Activated CD4-positive, alpha-beta T cell treated with anti-CD3 and anti-CD28 coated beads, Interleukin-10, Interleukin-2, amounts not matched to agents 100 ng/mL and 50 ng/mL, durations not matched to agents 16 hours and 8 hours (primary cell): ENCODE measurements at regions not wholly inside any gene's neighbourhood (a gene's known extent, or its start where the extent isn't known, plus 50 kb on each side); places are given as distances from the start of the nearest gene placed in this dataset.
"Not testable (repeated sequence)": the region's sequence is repeated elsewhere in the genome, so short reads cannot be mapped to it uniquely, and the experiment has no call there.

Experiments used
- DNase-seq: peaks from one replicate; pipeline ENCODE4 v3.0.0-alpha.2; 2020

DNA sequence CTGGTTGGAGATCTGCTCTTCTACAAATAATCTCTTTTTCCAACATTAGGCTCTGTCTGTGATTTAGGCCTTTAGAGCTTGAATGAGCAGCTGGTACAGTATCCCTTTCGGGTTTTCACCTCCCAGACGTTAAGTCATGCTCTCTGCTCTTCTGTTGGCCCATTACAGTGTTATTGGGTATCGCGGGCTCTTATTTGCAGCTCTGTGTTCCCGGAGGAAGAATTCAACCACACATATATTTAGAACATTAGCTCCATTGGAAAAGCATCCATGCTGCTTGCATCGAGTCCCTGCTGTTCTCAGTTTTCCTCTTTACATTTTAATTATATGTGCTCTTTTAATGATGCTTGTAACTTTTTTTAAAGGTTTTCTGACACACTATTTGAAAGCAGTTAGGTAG, 278.0 kb upstream of the ADCY2 start:
- DNase-seq = no peak

DNA sequence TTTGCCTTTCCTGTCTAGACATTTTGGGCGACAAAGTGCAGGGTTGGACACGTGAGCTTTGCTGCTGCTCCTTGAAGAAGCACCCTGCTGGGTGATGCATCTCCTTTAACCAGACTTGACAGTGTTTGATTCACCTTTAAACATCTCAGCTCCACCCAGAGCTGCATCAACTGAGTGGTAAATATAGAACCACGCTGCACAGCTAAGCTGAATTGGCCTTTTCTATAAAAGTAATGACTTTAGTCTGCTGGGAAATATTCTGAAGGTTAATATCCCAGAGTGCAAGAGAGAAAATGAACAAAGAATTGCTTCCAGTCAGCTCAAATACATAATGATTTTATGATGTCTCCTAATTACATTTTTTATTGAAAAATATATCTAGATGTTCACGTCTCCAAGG, 264.3 kb upstream of the ADCY2 start:
- DNase-seq = no peak

DNA sequence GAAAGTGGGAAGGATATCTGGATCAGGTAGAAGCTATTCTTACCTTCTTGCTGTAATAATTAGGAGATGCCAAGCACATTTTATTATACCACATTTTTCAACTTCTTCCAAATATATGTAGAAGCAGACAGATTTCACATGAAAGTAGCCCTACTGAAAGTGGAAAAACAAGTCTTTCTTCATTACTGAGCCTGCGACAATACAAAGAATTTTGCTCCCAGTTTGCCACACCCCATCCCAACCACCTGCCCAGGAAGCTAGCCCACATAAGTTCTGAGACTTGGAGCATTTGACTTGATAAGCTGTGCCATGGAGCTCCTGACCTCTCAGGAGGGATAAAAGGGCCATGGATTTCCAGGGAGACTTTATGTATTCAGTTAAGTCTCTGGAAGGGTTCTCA, 249.1 kb upstream of the ADCY2 start:
- no peak for DNase-seq

DNA sequence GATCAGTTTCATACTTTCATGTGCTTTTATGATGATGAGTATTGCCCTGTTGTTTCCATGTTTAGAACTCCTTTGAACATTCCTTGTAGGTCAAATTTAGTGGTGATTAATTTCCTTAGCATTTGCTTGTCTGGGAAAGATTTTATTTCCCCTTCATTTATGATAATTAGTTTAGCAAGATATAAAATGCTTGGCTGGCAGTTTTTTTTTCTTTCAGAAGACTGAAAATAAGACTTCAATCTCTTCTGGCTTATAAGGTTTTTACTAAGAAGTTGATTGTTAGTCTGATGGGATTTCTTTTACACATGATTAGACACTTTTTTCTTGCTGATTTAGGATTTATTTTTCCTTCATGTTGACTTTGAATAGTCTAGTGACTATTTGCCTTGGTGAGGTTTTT, 238.9 kb upstream of the ADCY2 start:
- no peak for DNase-seq

DNA sequence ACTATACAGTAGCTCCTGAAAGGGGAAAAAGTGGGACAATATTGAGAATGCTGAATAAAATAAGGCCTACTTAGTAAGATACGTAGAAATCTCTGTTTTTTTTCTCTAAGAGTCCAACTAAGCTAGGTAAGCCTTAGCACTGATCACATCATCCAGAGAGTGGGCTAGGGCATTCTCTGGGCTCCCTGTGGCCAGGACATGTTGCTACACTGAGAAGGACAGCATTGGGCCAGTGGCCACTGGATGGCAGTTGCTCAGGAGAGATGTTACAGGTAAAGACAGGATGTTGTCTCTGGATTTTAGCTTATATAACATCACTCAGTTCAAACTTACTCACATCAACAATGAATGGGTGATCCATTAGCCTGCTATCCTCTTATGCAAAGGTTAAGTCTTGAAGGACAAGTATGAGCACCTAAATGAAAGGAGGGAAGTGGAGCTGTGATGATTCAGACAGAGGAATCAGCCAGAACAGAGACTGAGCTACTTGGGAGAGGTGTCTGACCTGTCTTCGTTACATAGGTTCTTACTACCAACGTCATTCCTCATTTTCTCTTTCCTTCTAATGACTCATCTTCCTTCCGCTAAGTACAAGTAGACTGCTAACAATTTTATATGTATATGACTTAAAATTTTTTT, 226.6 kb upstream of the ADCY2 start:
- no peak for DNase-seq

DNA sequence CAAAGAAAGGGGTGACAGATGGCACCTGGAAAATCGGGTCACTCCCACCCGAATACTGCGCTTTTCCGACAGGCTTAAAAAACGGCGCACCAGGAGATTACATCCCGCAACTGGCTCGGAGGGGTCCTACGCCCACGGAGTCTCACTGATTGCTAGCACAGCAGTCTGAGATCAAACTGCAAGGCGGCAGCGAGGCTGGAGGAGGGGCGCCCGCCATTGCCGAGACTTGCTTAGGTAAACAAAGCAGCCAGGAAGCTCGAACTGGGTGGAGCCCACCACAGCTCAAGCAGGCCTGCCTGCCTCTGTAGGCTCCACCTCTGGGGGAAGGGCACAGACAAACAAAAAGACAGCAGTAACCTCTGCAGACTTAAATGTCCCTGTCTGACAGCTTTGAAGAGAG, 225.2 kb upstream of the ADCY2 start:
- not testable (repeated sequence) for DNase-seq

DNA sequence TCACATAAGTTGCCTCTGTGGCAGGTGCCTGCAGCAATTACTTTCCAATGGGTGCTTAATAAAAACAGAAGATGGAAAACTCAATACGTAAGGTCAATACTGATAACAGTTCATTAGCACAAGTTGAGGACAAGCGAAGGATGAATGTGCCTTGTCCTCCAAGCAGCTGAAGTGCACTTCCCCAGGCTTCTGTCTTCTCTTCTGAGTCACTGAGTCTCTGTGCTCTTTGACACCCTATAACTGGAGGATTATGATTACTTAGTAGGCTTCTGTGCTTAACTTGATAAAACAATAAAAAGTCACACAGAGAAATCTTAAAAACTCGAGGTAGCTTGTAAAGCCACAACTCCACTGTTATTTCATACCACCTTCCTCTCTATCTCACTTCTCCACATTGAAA, 216.6 kb upstream of the ADCY2 start:
- DNase-seq = no peak

DNA sequence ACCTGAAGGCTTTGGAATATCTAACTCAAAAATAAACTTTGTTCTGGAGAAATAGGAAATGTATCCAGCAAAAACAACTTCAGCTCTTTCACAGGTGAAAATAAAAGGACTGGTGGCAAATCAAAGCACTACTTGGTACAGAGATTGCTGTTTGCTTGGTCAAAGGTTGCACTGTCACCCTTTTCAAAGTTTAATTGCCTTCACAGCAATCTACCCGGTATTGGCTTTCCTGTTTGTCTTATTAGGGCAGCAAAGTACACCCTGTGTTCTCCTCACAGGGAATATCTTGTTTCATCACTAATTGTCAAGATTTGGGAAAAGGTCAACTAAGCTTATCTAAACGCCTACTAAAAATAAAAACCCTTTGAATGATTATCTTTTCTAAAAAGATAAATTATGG, 214.1 kb upstream of the ADCY2 start:
- no peak for DNase-seq

DNA sequence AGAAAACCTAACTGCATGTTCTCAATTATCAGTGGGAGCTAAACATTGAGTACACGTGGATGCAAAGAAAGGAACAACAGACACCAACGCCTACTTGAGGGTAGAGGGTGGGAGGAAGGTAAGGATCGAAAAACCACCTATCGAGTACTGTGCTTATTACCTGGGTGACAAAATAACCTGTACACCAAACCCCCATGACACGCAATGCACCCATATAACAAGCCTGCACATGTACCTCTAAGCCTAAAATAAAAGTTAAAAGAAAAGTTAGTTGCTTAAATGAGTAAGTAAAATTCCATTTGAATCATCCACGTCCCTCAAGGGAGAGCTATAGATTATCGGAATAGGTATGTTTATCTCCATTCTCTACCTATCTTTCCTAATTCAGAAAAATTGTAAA, 210.2 kb upstream of the ADCY2 start:
- DNase-seq = no peak

DNA sequence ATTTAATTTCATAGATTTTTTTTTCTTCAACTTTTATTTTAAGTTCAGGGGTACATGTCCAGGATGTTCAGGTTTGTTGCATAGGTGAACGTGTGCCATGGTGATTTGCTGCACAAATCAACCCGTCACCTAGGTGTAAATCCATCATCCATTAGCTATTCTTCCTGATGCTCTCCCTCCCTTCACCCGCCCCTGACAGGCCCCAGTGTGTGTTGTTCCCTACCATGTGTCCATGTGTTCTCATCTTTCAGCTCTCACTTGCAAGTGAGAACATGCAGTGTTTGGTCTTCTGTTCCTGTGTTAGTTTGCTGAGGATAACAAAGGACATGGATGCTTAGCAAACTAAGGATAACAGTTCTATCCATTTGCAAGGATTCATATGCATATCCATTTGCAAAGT, 209.1 kb upstream of the ADCY2 start:
- no peak for DNase-seq

DNA sequence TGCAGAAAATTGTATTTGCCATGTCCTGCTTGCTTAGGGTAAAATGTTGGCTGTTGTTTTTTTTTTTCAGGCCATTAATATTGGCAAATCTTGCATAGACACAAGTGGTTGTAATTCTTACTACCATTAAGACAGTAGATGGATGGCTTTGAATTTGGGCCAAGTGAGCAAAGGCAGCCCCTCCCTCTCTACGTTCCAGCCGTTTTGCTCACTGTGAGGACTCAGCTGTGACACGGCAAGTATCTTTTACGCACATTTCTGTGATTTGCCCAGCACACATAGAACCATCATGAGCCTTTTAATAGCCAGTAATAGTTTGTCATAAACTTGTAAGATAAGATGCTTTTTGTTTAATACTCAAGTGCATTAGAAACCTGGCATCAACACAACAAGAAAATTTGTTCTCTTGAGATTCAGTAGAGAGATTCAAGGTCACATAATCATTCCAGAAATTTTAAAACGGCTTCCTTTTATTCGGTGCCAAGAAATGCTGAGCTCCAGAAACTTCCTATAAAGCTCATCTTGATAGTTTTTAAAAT, 205.2 kb upstream of the ADCY2 start:
- no peak for DNase-seq

DNA sequence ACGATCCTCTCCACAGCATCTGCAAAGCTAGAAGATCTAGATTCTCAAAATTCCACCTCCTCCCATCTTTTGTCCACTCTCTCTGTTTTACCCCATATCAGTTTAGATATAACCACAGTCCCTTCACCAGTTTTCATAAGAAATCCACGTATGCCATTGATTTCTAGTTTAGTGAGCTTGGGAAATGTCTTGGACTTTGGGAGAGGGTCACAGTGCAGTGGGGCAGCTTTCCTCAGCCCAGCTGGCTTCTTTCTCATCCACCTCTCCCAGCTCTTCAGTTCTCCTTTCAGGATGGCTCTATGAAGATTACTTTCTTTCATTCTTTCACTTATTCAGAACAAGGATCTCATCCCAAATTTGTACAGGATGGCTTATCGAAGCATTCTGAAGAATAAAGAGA, 203.9 kb upstream of the ADCY2 start:
- no peak for DNase-seq

DNA sequence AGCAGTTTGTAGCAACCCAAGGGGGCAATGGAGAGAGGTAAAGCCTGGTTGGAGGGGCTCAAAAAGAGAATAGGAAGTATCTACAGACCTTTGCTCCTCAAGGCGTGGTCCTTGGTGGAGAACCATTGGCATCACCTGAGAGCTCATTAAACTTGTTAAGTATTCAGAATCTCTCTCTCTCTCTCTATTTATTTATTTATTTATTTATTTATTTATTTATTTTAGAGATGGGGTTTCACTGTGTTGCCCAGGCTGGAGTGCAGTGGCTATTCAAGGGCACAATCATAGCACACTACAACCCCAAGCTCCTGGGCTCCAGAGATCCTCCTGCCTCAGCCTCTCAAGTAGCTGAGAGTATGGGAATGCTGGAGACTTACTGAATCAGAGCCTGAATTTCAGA, 193.1 kb upstream of the ADCY2 start:
- no peak for DNase-seq

DNA sequence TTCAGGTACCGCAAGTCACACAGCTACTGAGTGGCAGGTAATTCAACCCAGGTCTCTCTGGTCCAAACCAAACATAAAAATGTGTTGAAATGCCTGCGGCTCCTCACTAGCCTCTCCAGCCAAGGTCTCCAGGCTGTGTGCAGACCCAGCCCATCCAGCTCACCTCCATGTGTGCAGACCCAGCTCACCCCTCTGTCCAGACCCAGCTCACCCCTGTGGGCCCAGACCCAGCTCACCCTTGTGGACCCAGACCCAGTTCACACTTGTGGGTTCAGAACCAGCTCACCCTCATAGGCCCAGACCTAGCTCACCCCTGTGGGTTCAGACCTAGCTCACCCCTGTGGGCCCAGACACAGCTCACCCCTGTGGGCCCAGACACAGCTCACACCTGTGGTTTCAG, 188.0 kb upstream of the ADCY2 start:
- DNase-seq = no peak

DNA sequence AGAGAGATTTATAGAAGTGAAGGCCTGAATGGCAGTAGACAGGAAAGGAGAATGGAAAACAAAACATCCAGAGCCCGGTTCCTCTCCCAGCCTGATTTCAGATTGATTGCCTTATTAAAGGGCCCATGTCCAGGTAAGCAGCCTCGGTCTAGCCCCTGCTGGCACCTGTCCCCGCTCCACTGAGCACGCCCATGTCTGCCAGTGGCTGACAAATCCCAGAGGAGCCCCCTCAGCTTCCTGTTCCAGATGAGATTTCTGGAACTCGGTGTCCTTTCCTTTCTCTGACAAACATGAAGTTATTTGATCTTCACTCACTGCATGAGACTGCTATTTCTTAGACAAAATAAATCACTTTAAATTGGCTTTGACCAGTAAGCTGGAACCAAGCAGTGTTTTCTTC, 187.0 kb upstream of the ADCY2 start:
- no peak for DNase-seq

DNA sequence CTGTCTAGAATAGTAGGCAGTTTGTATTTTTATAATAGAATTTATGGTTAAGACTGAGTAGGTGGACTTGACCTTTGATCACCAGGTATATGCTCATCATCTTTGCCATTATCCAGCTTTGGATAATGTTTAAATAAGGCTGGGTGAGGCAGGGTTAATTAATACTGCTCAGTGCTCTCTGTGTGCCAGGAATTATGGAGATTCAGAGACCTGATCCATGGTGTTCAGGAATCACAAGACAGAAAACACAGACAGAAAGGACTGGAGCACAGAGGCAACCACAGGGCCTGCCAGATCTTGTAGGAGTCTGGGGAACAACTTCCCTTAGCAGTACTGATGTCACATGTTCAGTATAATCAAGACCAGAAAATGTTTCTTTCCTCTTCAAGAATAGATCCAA, 186.3 kb upstream of the ADCY2 start:
- no peak for DNase-seq

DNA sequence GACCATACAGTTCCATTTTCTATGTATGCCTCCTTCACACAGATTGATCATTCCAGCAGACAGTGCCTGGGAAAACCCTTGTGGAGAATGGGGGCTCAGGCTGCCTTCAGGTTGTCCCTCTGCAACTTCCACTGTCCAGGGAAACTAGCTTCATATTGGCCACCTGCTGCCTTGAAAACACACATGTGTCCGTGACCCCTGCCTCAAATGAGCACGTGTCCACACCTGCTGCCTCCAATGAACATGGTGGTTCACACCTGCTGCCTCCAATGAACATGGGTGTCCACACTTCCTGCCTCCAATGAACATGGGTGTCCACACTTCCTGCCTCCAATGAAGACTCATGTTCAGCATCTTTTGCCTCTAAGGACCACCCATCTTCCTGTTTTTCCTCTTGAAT, 185.4 kb upstream of the ADCY2 start:
- DNase-seq = no peak

DNA sequence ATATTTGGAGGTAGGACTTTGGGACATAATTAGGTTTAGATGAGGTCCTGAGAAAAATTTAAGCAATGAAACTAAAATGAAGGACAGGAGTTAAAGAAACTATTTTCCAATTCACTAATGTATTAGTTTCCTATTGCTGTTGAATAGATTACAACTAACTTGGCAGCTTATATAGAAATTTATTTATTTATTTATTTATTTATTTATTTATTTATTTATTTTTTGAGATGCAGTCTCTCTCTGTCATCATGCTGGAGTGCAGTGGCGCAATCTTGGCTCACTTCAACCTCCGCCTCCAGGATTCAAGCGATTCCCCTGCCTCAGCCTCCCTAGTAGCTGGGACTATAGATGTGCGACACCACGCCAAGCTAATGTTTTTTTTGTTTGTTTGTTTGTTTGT, 182.4 kb upstream of the ADCY2 start:
- no peak for DNase-seq

DNA sequence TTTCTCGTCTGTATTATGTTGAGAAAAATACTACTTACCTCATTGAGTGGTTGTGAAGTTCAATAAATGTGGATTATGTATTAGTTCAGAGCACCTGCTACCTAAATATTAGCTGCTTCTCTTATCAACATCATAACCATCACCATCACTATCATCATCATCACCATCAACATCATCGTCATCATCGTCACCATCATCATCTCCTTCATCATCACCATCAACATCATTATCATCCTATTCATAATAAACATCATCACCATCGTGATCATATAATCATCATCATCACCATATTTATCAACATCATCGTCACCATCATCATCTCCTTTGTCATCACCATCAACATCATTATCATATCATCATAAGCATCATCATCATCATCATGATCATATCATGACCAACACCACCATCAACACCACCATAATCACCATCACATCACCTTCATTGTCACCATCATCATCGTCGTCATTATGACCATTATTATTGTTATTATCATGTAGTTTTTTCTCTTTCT, 181.0 kb upstream of the ADCY2 start:
- no peak for DNase-seq

DNA sequence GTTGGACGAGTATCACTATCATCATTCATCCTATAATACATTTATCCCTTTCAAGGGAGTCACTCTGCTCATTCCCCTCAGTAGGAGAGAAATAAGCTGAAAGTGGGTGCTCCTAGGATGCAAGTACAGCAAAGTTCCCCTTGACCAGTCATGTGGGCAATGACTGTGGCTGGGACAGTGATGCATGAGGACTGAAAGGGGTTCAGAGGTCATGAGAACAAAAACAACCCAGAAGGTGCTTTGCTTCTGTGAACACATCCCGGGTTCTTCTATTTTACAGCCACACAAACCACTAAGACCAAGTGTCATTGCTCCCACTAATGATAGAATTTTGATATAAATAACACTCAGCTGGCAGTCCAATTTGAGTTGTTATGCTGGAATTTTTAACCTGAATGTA, 177.8 kb upstream of the ADCY2 start:
- DNase-seq = no peak

DNA sequence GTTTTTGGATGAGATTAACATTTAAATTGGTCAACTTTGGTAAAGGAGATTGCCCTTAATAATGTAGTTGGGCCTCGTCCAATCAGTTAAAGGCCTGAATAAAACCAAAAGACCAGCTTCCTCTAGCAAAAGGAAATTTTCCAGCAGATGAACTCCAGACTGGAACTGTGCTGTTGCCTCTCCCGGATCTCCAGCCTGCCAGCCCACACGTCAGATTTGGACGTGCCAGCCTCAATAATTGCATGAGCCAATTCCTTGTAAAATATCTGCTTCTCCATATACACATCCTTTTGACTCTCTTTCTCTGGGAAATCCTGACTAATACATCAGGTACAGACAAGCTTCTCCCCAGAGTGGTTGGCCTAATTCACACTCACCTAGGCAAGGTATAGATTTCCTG, 175.8 kb upstream of the ADCY2 start:
- no peak for DNase-seq

DNA sequence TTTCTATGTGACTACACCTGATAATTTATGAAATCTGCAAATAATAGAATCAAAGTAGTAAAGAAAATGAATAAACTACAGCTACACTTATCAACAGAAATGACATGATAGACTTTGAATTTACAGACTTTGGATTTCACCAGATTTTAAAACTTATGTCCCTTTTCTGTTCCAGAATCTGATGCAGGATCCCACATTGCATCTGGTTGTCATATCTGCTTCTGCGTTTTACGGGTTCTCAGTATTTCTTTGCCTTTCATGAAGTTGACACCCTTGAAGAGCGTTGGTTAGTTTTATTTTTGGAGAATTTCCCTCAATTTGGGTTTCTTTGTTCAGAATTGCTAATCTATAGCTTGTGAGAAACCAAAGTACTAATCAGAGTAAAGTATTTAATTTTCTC, 174.9 kb upstream of the ADCY2 start:
- no peak for DNase-seq

DNA sequence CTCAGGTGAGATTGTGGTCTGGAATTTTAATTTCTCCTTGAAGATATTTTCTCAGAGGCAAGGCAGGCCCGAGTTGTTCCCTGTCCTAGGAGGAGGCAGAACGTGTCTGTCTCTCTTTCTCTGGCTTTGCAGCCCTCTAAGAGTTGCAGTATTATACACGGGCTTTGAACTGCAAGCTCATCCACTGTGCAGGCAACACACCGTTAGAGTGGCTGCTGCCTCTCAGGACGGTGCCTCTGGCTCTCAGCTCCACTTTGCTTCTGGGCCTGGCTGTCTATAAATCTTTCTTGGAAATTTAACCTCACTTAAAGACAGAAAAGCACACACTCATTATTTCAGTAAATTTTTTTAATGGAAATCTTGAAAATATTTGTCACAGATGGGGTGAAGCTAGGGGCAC, 170.1 kb upstream of the ADCY2 start:
- no peak for DNase-seq

DNA sequence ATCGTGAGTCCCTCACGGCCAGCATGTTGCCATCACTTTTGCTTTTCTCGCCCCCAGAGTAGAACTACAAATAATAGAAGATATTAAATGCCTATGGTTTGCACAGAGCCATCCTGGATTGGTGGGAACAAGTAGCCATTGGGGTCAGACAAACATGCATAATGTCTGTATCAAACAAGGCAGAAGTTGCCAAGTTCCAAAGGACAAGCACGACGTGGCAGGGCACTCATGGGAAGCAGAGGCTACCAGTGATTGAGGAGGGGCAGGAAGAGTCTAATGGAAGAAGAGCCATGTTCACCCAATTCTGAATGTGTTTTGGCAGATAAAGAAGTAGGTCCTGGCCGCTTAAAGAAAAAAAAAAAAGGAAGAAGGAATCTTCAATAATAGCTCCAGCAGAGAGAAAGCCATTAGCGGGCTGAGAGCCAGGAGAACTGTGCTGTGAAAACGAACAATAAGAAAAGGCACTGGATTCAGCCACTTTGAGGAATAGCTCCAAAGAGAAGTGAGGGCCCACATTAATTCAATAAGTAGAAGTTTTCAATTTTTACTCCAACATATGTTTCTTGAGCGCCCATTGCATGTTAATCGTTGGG, 153.7 kb upstream of the ADCY2 start:
- no peak for DNase-seq

DNA sequence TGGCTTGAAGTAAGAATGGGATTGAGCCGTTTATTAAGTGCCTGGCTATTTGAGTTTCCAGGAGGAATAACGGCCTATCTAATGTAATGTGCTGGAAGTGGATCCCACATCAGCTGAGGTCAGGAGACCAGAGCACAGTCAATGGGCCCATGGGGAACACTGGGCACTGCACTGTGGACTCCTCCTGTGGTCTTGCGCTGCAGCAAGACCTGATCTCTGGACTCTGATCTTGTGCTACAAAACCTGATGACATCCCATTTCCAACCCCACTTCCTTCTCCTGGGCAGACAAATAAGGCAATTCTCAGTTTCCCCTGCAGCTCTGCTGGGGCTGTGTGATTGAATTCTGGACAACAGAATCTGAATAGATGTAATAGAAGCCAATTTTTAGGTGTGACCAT, 151.7 kb upstream of the ADCY2 start:
- DNase-seq = no peak
